ENCODE measurements at regions not wholly inside any gene's neighbourhood (a gene's known extent, or its start where the extent isn't known, plus 50 kb on each side); places are given as distances from the start of the nearest gene placed in this dataset.

DNA sequence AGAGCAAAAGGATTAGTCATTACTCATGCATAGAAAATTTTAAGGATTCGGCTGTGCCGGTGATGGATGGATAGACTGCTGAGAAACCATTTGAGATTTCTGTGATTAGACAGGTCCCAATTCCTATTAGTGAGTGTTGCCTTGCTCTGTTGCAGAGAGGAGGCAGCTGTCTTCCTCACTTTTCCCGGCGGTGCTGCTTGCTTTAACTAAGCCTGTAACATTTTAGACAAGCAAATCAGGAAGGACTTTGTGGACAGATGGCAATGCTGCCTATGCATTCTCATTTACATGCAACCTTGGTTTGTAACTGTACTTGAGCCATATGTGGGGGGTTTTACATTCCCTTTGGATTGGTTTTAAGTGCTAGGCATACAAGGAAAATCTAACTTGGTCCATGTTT is 1176.3 kb downstream of the CDH18 start:
- Histone ChIP-seq H3K56ac (ENCODE audit: low read length) (no peak overlapping the region), H3K79me2 (ENCODE audit: control insufficient read depth, insufficient read depth, low read length) (no peaks in the 10 kb centered on the region), H3K4me2 (ENCODE audit: low read length) (no peak overlapping the region), H3K27me3 (ENCODE audit: insufficient read depth, low read length, poor library complexity) (no peaks in the 10 kb centered on the region), H2BK15ac (replicated peaks; ENCODE audit: low read depth) (no peak overlapping the region), H4K8ac (ENCODE audit: low read depth, low read length) (no peak overlapping the region), H2AK5ac (ENCODE audit: low read length) (no peak overlapping the region), H3K27ac (ENCODE audit: low read depth, low read length) (no peak overlapping the region), H3K79me1 (ENCODE audit: low read length) (no peaks in the 10 kb centered on the region), H3K9ac (ENCODE audit: low read length) (no peak overlapping the region), H4K5ac (ENCODE audit: low read length) (no peak overlapping the region), H3K23ac (ENCODE audit: low read length) (no peak overlapping the region), H3K36me3 (ENCODE audit: control insufficient read depth, insufficient read depth, low read length) (no peaks in the 10 kb centered on the region), H3K4me1 (ENCODE audit: control insufficient read depth, low read depth, low read length) (no peaks in the 10 kb centered on the region), H2BK120ac (ENCODE audit: low read depth, low read length) (no peak overlapping the region), H2BK5ac (ENCODE audit: low read length) (no peak overlapping the region), H3K4ac (ENCODE audit: low read depth, low read length) (no peak overlapping the region), H3K4me3 (ENCODE audit: low read length) (no peak overlapping the region), H3K18ac (ENCODE audit: low read length) (no peak overlapping the region)
- peak; percentile 16 for DNase-seq
- no CpG with 5 or more reads among the region's 4 CpGs for WGBS (ENCODE audit: extremely low coverage, insufficient coverage, low lambda C conversion rate)

DNA sequence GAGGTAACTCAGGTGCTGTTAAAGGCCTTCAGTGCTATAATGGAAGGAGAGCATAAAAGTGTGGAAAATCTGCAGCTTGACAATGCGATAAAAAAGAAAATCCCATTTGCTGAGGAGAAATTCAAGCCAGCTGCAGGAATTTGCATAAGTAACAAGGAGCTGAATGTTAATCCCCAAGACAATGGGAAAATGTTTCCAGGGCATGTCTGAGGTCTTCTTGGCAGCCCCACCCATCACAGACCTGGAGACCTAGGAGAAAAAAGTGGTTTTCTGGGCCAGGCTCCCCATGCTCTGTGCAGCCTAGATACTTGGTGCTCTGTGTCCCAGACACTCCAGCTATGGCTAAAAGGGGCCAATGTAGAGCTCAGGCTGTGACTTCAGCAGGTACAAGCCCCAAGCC is 1159.6 kb downstream of the CDH18 start:
- H2AK5ac ChIP-seq (ENCODE audit: low read length) = no peak overlapping the region
- WGBS (ENCODE audit: extremely low coverage, insufficient coverage, low lambda C conversion rate) = no CpG with 5 or more reads among the region's 1 CpG
- H3K9ac ChIP-seq (ENCODE audit: low read length) = no peak overlapping the region
- no peak overlapping the region for H3K56ac ChIP-seq (ENCODE audit: low read length)
- H3K79me2 ChIP-seq (ENCODE audit: control insufficient read depth, insufficient read depth, low read length) = no peaks in the 10 kb centered on the region
- peak; percentile 54 for DNase-seq
- H4K8ac ChIP-seq (ENCODE audit: low read depth, low read length) = no peak overlapping the region
- no peak overlapping the region for H3K4me2 ChIP-seq (ENCODE audit: low read length)
- no peak overlapping the region for H2BK120ac ChIP-seq (ENCODE audit: low read depth, low read length)
- H3K18ac ChIP-seq (ENCODE audit: low read length) = no peak overlapping the region
- no peaks in the 10 kb centered on the region for H3K36me3 ChIP-seq (ENCODE audit: control insufficient read depth, insufficient read depth, low read length)
- no peak overlapping the region for H3K23ac ChIP-seq (ENCODE audit: low read length)
- H3K79me1 ChIP-seq (ENCODE audit: low read length) = no peaks in the 10 kb centered on the region
- H3K27ac ChIP-seq (ENCODE audit: low read depth, low read length) = no peak overlapping the region
- H2BK15ac ChIP-seq (replicated peaks; ENCODE audit: low read depth) = no peak overlapping the region
- H3K4me3 ChIP-seq (ENCODE audit: low read length) = no peak overlapping the region
- H3K27me3 ChIP-seq (ENCODE audit: insufficient read depth, low read length, poor library complexity) = no peaks in the 10 kb centered on the region
- no peak overlapping the region for H3K4ac ChIP-seq (ENCODE audit: low read depth, low read length)
- H2BK5ac ChIP-seq (ENCODE audit: low read length) = no peak overlapping the region
- H4K5ac ChIP-seq (ENCODE audit: low read length) = no peak overlapping the region
- H3K4me1 ChIP-seq (ENCODE audit: control insufficient read depth, low read depth, low read length) = no peaks in the 10 kb centered on the region

DNA sequence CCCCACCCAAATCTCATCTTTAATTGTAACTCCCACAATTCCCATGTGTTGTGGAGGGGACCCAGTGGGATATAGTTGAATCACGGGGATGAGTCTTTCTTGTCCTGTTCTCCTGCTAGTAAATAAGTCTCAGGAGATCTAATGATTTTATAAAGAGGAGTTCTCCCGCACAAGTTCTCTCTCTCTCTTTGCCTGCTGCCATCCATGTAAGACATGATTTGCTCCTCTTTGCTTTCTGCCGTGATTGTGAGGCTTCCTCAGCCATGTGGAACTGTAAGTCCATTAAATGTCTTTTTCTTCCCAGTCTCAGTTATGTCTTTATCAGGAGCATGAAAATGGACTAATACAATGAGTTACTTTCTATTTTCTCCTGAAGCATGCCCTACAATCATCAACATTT is 1158.5 kb downstream of the CDH18 start:
- H2BK15ac ChIP-seq (replicated peaks; ENCODE audit: low read depth) = no peak overlapping the region
- H3K79me2 ChIP-seq (ENCODE audit: control insufficient read depth, insufficient read depth, low read length) = no peaks in the 10 kb centered on the region
- no peak overlapping the region for H2BK5ac ChIP-seq (ENCODE audit: low read length)
- no peak overlapping the region for H3K23ac ChIP-seq (ENCODE audit: low read length)
- H3K56ac ChIP-seq (ENCODE audit: low read length) = no peak overlapping the region
- no peaks in the 10 kb centered on the region for H3K4me1 ChIP-seq (ENCODE audit: control insufficient read depth, low read depth, low read length)
- H4K5ac ChIP-seq (ENCODE audit: low read length) = no peak overlapping the region
- no peak overlapping the region for H3K4me3 ChIP-seq (ENCODE audit: low read length)
- no peak overlapping the region for H2AK5ac ChIP-seq (ENCODE audit: low read length)
- WGBS (ENCODE audit: extremely low coverage, insufficient coverage, low lambda C conversion rate) = no CpG with 5 or more reads among the region's 3 CpGs
- no peaks in the 10 kb centered on the region for H3K27me3 ChIP-seq (ENCODE audit: insufficient read depth, low read length, poor library complexity)
- no peak overlapping the region for H2BK120ac ChIP-seq (ENCODE audit: low read depth, low read length)
- H3K36me3 ChIP-seq (ENCODE audit: control insufficient read depth, insufficient read depth, low read length) = no peaks in the 10 kb centered on the region
- H3K27ac ChIP-seq (ENCODE audit: low read depth, low read length) = no peak overlapping the region
- no peak overlapping the region for H3K4me2 ChIP-seq (ENCODE audit: low read length)
- H3K79me1 ChIP-seq (ENCODE audit: low read length) = no peaks in the 10 kb centered on the region
- no peak overlapping the region for H4K8ac ChIP-seq (ENCODE audit: low read depth, low read length)
- no peak overlapping the region for H3K18ac ChIP-seq (ENCODE audit: low read length)
- no peak overlapping the region for H3K4ac ChIP-seq (ENCODE audit: low read depth, low read length)
- H3K9ac ChIP-seq (ENCODE audit: low read length) = no peak overlapping the region
- DNase-seq = no peak

DNA sequence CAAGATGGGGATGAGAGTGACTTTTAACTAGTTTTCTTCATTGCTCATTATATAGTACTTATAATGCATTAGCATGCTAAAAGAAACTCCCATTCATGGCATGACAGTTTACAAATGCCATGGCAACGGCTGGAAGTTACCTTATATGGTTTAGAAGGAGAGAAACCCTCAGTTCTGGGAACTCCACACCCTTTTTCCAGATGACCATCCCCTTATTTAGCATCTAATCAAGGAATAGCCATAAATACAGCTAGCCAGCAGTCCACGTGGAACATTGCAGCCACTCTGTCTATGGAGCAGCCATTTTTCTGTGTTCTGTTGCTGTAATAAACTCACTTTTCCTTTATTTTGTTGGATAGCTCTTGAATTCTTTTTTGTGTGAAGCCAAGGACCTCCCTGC is 1137.8 kb downstream of the CDH18 start:
- Histone ChIP-seq H4K8ac (ENCODE audit: low read depth, low read length) (no peak overlapping the region), H4K5ac (ENCODE audit: low read length) (no peak overlapping the region), H3K4me3 (ENCODE audit: low read length) (no peak overlapping the region), H3K27me3 (ENCODE audit: insufficient read depth, low read length, poor library complexity) (no peaks in the 10 kb centered on the region), H3K4ac (ENCODE audit: low read depth, low read length) (no peak overlapping the region), H3K4me1 (ENCODE audit: control insufficient read depth, low read depth, low read length) (no peaks in the 10 kb centered on the region), H3K36me3 (ENCODE audit: control insufficient read depth, insufficient read depth, low read length) (no peaks in the 10 kb centered on the region), H2BK15ac (replicated peaks; ENCODE audit: low read depth) (no peak overlapping the region), H3K4me2 (ENCODE audit: low read length) (no peak overlapping the region), H2AK5ac (ENCODE audit: low read length) (no peak overlapping the region), H3K9ac (ENCODE audit: low read length) (no peak overlapping the region), H3K79me1 (ENCODE audit: low read length) (no peaks in the 10 kb centered on the region), H2BK5ac (ENCODE audit: low read length) (no peak overlapping the region), H3K27ac (ENCODE audit: low read depth, low read length) (no peak overlapping the region), H3K18ac (ENCODE audit: low read length) (no peak overlapping the region), H3K23ac (ENCODE audit: low read length) (no peak overlapping the region), H3K79me2 (ENCODE audit: control insufficient read depth, insufficient read depth, low read length) (no peaks in the 10 kb centered on the region), H3K56ac (ENCODE audit: low read length) (no peak overlapping the region), H2BK120ac (ENCODE audit: low read depth, low read length) (no peak overlapping the region)
- whole genome bisulfite sequencing (ENCODE audit: extremely low coverage, insufficient coverage, low lambda C conversion rate) = no CpG with 5 or more reads among the region's 2 CpGs
- DNase-seq = peak; percentile 7

DNA sequence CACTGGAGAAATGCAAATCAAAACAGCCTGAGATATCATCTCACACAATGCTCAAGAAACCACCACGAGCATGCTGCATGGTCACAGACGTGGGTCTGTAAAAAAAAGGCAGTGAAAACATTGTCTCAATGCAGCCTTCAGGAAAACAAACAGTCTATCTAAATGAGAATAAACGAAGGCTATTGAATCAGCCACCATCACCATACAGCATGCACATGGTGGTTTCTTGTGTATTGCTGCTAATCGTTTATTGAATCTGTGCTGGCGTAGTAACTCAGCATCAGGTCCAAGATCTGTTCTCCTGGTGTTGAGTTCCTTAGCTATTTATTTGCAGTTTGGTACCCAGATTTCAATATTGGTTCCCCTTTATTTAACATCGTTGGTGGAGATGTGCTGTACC is 1115.0 kb downstream of the CDH18 start:
- no peak overlapping the region for H3K23ac ChIP-seq (ENCODE audit: low read length)
- no peaks in the 10 kb centered on the region for H3K4me1 ChIP-seq (ENCODE audit: control insufficient read depth, low read depth, low read length)
- no peaks in the 10 kb centered on the region for H3K79me1 ChIP-seq (ENCODE audit: low read length)
- H3K56ac ChIP-seq (ENCODE audit: low read length) = no peak overlapping the region
- no peaks in the 10 kb centered on the region for H3K27me3 ChIP-seq (ENCODE audit: insufficient read depth, low read length, poor library complexity)
- H3K4me2 ChIP-seq (ENCODE audit: low read length) = no peak overlapping the region
- no peak overlapping the region for H3K27ac ChIP-seq (ENCODE audit: low read depth, low read length)
- no peak overlapping the region for H3K4me3 ChIP-seq (ENCODE audit: low read length)
- H2BK15ac ChIP-seq (replicated peaks; ENCODE audit: low read depth) = no peak overlapping the region
- no peaks in the 10 kb centered on the region for H3K79me2 ChIP-seq (ENCODE audit: control insufficient read depth, insufficient read depth, low read length)
- H3K36me3 ChIP-seq (ENCODE audit: control insufficient read depth, insufficient read depth, low read length) = no peaks in the 10 kb centered on the region
- no peak overlapping the region for H2BK120ac ChIP-seq (ENCODE audit: low read depth, low read length)
- no peak for DNase-seq
- H3K4ac ChIP-seq (ENCODE audit: low read depth, low read length) = no peak overlapping the region
- no peak overlapping the region for H4K5ac ChIP-seq (ENCODE audit: low read length)
- H3K18ac ChIP-seq (ENCODE audit: low read length) = no peak overlapping the region
- no CpG with 5 or more reads among the region's 6 CpGs for WGBS (ENCODE audit: extremely low coverage, insufficient coverage, low lambda C conversion rate)
- no peak overlapping the region for H2BK5ac ChIP-seq (ENCODE audit: low read length)
- H2AK5ac ChIP-seq (ENCODE audit: low read length) = no peak overlapping the region
- no peak overlapping the region for H3K9ac ChIP-seq (ENCODE audit: low read length)
- H4K8ac ChIP-seq (ENCODE audit: low read depth, low read length) = no peak overlapping the region

DNA sequence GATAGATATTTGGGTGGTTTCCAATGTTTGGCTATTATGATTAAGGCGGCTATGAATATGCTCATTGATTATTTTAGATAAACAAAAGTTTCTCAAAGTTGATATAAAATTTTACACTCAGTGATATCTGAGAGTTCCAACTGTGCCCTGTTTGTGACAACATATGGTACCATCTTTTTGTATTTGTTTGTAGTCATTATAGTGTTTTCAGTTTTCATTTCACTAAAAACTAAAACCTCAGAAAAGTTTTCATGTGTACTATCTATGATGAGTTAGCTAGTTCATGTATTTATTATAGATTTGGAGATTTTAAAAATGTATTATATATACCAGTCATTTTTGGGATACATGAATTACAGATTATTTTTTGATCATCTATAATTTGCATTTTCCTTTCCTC is 1111.4 kb downstream of the CDH18 start:
- WGBS (ENCODE audit: extremely low coverage, insufficient coverage, low lambda C conversion rate) = no CpG with 5 or more reads among the region's 1 CpG
- H3K23ac ChIP-seq (ENCODE audit: low read length) = no peak overlapping the region
- H2BK15ac ChIP-seq (replicated peaks; ENCODE audit: low read depth) = no peak overlapping the region
- H4K5ac ChIP-seq (ENCODE audit: low read length) = no peak overlapping the region
- no peak overlapping the region for H3K4ac ChIP-seq (ENCODE audit: low read depth, low read length)
- H3K79me2 ChIP-seq (ENCODE audit: control insufficient read depth, insufficient read depth, low read length) = no peaks in the 10 kb centered on the region
- H3K36me3 ChIP-seq (ENCODE audit: control insufficient read depth, insufficient read depth, low read length) = no peaks in the 10 kb centered on the region
- H2BK120ac ChIP-seq (ENCODE audit: low read depth, low read length) = no peak overlapping the region
- DNase-seq = no peak
- H3K9ac ChIP-seq (ENCODE audit: low read length) = no peak overlapping the region
- no peaks in the 10 kb centered on the region for H3K4me1 ChIP-seq (ENCODE audit: control insufficient read depth, low read depth, low read length)
- H3K27me3 ChIP-seq (ENCODE audit: insufficient read depth, low read length, poor library complexity) = no peaks in the 10 kb centered on the region
- H2AK5ac ChIP-seq (ENCODE audit: low read length) = no peak overlapping the region
- no peak overlapping the region for H2BK5ac ChIP-seq (ENCODE audit: low read length)
- no peak overlapping the region for H3K18ac ChIP-seq (ENCODE audit: low read length)
- no peak overlapping the region for H4K8ac ChIP-seq (ENCODE audit: low read depth, low read length)
- H3K27ac ChIP-seq (ENCODE audit: low read depth, low read length) = no peak overlapping the region
- no peak overlapping the region for H3K4me2 ChIP-seq (ENCODE audit: low read length)
- H3K79me1 ChIP-seq (ENCODE audit: low read length) = no peaks in the 10 kb centered on the region
- no peak overlapping the region for H3K4me3 ChIP-seq (ENCODE audit: low read length)
- H3K56ac ChIP-seq (ENCODE audit: low read length) = no peak overlapping the region
